Activated T-cell treated with anti-CD3 and anti-CD28 coated beads, Interleukin-2, amount 50 U/mL, for 1 hour (primary cell): ENCODE measurements at regions not wholly inside any gene's neighbourhood (a gene's known extent, or its start where the extent isn't known, plus 50 kb on each side); places are given as distances from the start of the nearest gene placed in this dataset.
"Not testable (repeated sequence)": the region's sequence is repeated elsewhere in the genome, so short reads cannot be mapped to it uniquely, and the experiment has no call there.

Experiments
- DNase-seq: peaks from one replicate; pipeline ENCODE4 v3.0.0-alpha.2; 2020

DNA sequence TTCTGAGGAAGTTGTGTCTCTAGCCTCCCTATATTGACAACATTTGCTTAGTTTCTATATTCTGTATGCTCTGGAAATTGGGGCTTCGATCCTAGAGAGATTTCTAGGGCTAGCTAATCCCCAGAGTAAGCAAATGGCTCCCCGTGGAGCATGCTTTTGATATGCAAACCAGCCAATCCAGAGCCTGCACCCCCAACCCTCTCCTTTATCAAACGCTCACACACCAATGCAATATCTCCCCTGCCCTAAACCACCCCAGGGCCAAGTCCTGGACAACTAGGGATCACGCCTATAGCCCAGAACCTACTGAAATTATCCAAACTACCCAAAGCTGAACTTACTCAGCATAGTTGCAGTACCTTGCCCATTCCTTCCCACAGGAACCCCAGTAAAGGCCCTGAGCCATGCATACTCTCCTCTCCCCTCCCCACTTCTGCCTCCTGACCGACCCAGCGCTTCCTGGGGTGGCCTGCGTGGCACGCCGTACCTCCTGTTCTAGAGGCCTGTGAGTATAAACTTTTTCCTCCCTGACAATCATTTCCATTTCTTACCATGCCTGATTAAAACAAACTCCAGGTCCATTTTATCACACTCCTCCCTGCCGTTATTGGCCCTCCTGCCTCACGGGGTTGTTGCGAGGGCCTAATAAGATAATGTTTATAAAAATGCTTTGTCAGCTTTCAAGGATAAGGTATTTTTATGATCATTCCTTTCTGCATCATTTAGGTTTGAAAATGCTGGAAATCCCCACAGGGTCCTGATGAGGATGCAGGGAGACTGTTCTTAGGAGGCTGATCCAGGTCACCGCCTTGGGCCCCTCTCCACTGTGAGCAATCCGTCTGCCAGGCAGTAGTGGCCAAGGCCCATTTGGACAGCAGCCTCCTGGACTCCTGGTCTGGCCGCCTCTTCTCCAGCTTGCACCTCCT, 102.7 kb downstream of the TENT5C start:
- no peak for DNase-seq

DNA sequence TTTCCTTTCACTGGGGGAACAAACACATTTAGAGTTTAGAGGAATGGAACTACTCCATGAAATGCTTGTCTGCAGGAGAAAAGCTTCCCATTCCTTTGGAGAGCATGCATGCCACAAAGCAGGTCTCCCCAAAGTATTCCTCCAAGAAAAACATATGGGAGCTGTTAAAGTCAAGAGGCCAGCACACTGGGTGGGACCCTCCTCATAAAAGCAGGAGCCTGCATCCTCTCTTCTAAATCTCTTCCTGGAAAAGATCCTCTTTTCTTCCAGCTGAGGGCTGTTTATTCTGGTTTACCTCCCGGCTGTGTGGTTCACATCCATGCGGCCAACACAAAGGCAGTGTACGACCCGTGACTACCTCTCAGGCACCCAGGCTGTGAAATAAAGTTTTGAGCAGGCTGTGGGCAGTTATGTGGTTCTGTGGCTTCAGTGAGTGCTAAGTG, 103.4 kb downstream of the TENT5C start:
- DNase-seq, result no peak

DNA sequence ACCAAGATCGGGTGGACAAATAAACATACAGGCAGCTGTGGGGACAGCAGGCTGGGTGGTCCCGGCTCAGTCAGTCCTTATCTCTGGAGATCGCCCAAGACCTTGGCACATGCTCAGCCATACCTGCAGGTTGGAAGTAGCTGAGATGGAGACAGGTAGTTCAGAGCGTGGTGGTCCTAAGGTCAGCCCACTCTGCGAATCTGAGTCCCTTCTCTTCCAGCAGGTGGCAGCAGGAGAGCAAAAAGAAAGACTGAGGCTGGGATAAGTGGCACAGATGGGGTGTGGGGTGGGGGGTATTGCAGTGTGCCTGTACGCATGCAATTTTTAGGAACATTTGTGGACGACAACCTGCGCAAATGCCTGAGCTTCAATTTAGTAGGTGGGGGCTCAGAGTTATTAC, 104.9 kb downstream of the TENT5C start:
- no peak for DNase-seq

DNA sequence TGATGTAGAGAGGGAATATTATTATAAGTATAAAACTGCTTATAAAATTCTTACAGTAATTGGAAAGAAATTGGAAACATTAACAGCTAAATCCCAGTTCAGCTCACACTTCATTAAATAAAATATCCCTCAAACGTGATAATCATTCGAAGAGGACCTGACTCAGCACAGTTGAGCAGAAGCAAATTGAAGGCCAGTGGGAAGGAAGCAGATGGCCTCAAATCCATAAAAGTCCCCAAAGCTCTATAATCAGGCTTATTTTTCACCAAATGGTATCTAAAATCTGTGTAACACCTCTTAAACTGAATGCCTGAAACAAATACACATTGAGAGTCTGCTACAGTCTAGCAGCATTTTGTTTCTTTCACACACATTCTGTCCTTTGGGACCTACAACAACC, 106.8 kb downstream of the TENT5C start:
- no peak for DNase-seq

DNA sequence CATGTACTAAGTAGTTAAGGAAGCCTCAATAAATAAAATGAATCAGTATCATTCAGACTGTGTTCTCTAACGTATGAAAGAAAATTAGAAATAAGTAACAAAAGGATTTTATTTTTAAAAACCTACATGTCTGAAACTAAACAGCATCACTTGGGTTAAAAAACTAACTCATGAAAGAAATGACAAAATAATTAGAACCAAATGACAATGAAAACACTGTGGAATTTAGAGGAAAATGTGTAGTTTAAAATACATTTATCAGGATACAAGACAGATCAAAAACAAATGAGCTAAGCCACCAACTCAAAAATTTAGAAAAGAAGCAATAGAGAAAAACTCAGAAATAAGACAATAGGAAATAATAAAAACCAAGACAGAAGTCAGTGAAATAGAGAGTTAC, 108.7 kb downstream of the TENT5C start:
- no peak for DNase-seq

DNA sequence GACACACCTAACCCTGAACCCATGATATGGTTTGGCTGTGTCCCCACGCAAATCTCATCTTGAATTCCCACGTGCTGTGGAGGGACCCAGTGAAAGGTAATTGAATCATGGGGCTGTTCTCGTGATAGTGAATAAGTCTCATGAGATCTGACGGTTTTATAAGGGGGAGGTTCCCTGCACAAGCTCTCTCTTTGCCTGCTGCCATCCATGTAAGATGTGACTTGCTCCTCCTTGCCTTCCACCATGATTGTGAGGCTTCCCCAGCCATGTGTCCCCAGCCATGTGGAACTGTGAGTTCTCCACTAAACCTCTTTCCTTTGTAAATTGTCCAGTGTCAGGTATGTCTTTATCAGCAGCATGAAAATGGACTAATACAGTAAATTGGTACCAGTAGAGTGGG, 110.2 kb downstream of the TENT5C start:
- DNase-seq, result not testable (repeated sequence)

DNA sequence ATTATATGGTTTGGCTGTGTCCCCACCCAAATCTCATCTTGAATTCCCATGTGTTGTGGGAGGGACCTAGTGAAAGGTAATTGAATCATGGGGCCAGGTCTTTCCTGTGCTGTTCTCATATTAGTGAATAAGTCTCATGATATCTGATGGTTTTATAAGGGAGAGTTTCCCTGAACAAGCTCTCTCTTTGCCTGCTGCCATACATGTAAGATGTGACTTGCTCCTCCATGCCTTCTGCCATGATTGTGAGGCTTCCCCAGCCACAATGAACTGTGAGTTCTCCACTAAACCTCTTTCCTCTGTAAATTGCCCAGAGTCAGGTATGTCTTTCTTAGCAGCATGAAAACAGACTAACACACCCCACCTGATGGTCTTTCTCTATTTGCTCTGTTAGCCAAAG, 112.1 kb downstream of the TENT5C start:
- DNase-seq, result not testable (repeated sequence)

DNA sequence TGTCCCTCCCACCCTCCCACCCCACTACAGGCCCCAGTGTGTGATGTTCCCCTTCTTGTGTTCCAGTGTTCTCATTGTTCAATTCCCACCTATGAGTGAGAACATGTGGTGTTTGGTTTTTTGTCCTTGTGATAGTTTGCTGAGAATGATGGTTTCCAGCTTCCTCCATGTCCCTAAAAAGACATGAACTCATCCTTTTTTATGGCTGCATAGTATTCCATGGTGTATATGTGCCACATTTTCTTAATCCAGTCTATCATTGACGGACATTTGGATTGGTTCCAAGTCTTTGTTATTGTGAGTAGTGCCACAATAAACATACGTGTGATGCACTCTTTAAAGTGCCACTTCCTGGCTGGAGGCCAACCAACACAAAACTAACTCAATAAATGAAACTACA, 112.7 kb downstream of the TENT5C start:
- not testable (repeated sequence) for DNase-seq

DNA sequence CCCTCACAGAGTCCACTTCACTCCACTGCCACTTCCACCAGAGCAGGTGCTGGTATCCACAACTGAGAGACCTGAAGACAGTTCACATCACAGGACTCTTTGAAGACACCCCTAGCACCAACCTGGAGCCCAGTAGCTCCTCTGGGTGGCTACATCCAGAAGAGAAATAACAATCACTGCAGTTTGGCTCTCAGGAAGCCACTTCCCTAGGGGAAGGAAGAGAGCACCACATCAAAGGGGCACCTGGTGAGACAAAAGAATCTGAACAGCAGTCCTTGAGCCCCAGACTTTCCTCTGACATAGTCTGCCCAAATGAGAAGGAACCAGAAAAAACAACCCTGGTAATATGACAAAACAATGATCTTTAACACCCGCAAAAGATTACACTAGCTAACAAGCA, 113.2 kb downstream of the TENT5C start:
- DNase-seq, result no peak

DNA sequence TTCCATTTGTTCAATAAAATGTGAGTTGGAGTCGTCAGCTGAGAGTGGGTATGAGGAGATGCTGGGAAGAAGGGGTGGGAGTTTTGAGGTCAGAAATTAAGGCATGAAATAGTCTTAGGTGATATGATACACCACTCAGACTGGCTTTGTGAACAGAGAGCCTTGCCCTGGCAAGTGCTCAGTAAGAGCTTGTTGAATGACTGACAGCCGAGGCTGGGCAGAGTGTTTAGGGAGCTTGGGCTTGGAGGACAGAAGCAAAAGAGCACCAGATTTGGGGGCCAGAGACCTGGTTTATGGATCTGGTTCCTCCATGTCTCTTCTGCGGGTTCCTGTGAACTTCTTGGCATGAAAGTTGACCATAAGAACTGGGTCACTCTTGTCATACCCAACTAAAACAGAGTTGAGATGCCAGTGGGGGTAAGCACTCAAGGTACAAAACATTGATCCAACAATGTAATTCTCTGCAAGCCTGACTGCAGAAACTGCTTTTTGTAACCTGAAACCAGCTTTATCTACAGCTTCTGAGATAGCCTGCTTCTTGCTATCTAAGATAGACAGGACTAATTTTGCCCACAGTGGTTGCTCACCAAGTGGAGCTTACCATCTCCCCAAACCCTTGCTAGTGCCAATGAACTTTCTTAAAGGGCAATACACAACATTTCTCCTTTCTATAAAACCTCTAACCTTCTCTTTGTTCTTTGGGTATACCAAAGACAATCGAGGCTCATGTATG, 126.4 kb downstream of the TENT5C start:
- no peak for DNase-seq

DNA sequence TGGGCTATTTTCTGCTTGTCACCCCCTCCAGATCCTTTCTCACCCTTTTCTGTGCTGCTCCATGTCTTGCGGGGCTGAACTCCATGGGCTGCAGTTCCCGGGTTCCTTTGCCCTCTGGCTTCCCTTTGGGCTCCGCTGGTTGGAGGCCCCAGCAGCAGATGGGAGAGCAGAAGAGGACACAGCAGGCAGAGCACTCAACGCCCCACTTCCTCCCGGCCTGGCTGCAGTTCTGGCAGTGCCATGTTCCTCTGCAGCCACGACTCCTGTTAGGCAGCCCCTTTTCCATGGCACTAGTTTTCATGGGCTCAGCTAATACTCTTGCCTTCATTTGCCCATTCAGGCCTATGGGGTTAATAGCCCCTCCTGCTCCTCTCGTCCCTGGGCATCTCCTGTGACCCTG, 127.1 kb downstream of the TENT5C start:
- no peak for DNase-seq

DNA sequence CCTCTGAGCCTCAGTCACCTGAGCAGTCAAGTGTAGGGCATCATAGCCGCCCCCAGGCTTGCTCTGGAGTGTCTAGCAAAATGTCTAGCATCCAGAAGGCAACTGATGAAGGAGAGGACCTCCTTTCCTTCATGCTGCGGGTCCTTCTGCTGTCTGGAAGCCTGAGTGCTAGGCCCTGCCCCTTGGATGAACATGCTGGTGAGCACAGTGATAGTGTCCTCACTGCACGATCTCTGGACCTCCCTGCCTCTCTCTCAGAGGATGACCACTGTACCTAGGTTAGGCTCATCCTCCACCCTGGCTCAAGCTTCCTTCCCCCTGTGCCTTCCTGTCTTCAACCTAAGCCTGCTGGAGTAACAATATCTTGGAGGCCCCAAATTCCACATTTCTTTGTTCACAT, 128.6 kb downstream of the TENT5C start:
- DNase-seq, result no peak

DNA sequence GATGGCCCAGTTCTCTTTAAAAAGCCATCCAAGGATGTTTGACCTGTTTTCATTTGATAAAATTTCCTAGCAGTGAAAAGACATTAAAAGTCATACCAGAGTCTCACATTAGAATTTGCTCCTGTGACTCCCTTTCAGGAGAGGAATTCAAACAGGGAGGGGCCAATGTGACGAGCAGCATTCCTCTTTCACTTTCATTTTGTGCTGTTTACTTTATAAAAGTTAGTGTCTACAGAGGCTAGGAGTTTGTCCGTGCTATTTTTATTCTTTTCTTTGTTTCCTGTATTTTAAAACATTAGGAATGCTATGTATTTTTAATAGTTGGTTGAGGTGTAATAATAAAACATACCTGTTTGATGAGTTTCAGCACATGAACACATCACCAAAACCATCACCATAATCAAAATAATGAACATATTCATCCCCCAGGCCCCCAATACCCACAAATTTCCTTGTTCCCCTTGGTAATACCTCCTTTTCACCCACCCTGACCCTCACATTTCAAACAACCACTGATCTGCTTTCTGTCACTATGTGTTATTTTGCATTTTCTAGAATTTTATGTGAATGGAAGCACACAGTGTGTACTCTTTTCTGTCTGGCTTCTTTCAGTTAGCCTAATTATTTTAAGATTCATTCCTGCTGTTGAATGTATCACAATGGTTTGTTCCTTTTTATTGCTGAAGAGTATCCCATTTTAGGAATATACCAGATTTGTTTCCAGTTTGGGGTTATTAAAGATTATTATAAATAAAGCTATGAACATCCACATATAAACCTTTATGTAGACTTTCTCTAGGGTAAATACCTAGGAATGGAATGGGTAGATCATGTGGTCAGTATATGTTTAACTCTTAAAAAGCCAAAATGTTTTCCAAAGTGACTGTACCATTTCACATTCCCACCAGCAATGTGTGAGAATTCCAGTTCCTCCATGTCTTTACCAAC, 129.5 kb downstream of the TENT5C start:
- DNase-seq, result no peak

DNA sequence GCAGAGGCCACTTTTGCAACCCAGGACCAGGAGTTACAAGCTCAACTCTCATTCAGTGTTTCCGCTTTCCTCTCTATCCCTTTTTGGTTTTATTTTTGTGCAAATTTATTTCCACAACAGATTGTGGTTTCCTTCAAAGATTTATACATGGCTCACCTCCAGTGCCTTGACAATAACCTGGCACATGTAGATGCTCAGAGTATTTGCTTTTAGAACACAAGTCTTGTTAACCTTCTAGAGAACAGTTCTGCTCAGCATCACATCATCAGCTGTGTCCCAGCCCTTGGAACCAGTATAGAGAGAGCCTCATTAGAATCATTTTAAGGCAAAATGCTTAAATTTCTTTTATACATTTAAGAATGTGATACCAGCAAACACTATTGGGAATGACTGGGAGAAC, 133.7 kb downstream of the TENT5C start:
- no peak for DNase-seq

DNA sequence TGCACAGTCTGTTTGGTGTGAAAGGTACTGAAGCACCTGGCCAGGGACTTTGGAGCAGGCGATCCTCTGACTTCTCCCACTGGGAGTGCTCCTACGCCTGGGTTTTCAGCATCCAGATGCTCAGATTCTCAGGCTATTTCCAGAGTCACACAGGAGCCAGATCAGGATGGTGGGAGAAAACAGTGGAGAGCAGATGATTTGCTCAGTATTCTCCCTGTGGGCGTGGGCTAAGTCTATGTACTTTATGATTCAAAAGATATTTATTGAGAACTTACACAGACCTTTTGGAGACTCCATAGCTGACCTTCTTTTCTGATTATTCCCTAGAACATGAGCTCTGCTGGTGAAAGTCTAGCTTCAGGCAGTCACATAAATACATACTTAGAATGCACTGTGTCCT, 134.6 kb downstream of the TENT5C start:
- no peak for DNase-seq

DNA sequence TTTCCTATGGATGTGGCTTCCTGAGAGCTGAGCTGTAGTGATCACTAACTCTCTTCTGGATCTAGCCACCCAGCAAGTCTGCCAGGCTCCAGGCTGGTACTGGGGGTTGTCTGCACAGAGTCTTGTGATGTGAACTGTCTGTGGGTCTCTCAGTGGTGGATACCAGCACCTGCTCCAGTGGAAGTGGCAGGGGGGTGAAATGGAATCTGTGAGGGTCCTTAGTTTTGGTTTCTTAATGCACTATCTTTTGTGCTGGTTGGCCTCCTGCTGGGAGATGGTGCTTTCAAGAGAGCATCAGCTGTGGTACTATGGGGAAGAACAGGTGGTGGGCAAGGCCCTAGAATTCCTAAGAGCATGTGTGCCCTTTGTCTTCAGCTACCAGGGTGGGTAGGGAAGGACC, 140.7 kb downstream of the TENT5C start:
- DNase-seq, result not testable (repeated sequence)

DNA sequence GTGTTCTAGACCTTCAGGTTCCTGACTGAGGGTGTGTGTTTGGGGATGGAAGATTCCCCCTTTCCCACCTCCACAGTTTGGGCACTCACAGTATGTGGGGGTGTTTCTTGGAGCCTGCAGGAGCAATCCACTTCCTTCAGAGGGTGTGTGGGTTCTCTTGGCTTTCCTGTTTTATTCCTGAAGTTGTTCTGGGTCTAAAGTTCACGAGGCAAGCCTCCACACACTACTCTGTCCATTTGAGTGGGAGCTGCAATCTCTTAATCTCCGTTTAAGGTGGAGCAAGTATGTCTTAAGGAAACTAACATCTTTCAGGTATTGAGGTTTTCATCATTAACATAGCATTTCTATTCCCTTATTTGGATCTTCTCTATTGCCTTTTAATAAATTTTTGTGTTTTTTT, 141.8 kb downstream of the TENT5C start:
- no peak for DNase-seq

DNA sequence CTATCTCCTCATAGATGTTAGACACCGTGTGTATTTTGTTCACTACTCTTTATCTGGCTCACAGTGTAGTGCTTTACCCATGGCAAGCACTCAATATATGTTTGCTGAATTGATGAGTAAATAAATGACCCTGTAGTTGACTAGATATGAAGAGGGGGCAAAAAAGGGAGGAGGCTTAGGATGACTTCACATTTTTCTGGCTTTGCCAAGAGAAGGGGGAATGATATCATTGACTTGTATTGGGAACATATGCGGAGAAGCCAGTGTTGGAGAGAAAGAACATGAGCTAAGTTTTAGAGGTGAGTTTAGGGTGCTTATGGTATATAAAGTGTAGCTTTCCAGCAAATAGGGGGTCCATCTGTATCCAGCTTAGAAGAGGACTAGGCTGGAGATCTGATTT, 145.5 kb downstream of the TENT5C start:
- no peak for DNase-seq

DNA sequence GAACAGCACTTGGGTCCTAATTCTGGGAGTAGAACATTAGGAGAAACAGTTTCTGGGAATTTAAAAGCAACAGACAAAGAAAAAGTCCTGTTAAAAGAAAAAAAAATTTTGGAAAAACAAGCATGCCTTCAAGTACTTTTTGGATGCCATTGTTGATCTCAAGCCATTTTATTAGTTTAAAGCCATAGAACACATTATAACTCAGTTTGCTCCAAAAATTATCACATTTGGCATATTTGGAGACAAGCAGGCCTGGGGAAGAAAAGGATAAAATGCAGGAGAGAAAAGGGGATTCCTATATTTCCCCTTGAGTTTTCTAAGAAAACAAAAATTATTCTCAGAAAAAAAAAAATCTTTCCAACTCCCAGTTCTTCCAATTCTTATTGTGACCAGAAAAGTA, 146.8 kb downstream of the TENT5C start:
- no peak for DNase-seq

DNA sequence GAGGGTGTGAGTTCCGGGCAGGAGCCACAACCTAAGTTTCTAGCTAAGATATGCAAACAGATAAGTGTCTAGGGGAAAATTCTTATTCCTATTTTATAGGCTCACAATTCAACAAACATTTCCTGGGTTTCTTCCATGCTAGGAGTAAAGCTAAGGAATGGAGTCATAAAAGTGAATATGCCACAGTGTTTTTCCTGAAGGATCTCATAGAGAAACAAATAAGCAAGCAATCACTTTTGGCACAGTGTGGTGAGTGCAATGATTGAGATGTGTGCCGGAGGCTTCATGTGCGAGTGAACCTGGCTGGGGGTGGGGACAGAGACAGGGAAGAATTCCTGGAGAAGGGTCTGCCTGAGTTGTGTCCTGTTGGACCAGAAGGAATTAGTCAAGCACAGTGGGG, 147.4 kb downstream of the TENT5C start:
- DNase-seq, result no peak

DNA sequence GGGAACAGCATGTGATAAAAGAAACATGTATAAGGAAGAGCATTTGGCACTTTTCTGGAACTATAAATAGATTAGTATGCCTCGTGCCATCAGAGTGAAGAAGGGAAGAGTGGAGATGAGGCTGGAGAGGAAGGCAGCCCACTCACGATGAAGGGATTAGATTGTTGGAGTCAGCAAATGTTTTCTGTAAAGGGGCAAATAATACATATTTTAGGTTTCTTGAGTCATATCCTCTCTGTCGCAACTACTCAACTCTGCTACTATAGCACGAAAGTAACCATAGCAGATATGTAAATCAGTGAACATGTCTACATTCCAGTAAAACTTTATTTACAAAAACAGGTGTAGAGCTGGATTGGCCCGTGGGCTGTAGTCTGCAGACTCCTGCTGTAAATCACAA, 147.8 kb downstream of the TENT5C start:
- no peak for DNase-seq

DNA sequence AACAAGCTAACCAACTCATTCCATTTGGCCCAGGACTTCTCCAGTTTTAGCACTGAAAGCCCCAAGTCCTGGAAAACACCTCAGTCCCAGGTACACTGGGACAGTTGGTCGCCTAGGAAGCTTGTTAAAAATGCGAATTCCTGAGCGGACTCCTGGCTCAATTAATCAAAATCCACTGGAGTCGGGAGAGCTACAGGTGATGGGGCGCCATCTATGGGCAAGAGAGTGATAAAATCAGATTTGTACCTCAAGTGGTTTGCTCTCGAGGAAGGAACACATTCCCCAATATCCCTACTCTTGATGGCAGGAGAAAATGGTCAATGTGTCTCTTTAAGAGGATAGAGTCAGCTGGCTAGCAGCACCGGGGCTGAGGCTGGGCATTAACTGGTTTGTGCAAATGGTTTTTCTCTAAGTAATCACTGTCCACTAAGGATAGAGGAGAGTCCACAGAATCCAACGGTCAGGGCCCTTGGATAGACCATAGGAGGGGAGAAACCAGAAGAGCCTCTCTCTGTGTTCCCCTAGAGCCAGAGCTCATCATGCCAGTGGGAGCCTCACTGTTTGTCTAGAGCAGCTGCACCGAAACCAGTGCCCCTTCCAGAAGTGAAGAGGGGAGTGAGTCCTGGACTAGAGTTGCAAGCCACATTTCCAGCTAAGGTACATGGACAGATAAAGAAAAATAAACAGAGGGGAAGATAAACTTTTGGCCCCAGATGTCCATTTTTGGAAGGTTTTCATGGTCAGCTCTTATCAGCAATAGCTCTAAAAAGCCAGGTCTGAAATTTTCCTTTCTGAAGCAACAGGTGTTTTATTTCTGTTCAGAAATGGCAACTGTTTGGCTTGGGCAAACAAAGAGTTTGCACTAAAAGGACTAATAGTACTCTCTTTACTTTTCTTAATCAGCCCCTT, 148.5 kb downstream of the TENT5C start:
- peak; percentile 47 for DNase-seq
